Osteoblast (primary cell): ENCODE measurements at regions not wholly inside any gene's neighbourhood (a gene's known extent, or its start where the extent isn't known, plus 50 kb on each side); places are given as distances from the start of the nearest gene placed in this dataset.

ENCODE experiments used
- DNase-seq: peaks from one replicate; pipeline ENCODE4 v3.0.0; 2011; ENCODE audit warnings: low spot score, mixed read lengths; ENCODE audit not compliant: insufficient read length; ENCODE audit errors: missing footprints
- H2AFZ ChIP-seq: 2 replicates; pipeline ENCODE4 v1.6.0; 2011; ENCODE audit warnings: mild to moderate bottlenecking, low read length
- H3K27ac ChIP-seq: 2 replicates; pipeline ENCODE4 v1.5.1; 2011; ENCODE audit warnings: mild to moderate bottlenecking, low read depth, low read length, moderate library complexity
- H3K27me3 ChIP-seq: 2 replicates; pipeline ENCODE4 v1.6.0; 2012; ENCODE audit warnings: mild to moderate bottlenecking, control low read depth, inconsistent platforms, low read length, moderate library complexity; ENCODE audit not compliant: insufficient read depth
- H3K36me3 ChIP-seq: 2 replicates; pipeline ENCODE4 v1.5.1; 2011; ENCODE audit warnings: mild to moderate bottlenecking, low read length, control low read depth, moderate library complexity; ENCODE audit not compliant: insufficient read depth
- H3K4me1 ChIP-seq: 2 replicates; pipeline ENCODE4 v1.5.1; 2011; ENCODE audit warnings: mild to moderate bottlenecking, low read length, control low read depth, moderate library complexity; ENCODE audit not compliant: insufficient read depth
- H3K4me2 ChIP-seq: 2 replicates; pipeline ENCODE4 v1.6.0; 2011; ENCODE audit warnings: mild to moderate bottlenecking, low read length; ENCODE audit not compliant: insufficient read depth
- H3K4me3 ChIP-seq: fragments of 200-600 bp; sonication (generic); 3 replicates; pipeline ENCODE4 v1.5.1; 2012; ENCODE audit warnings: mild to moderate bottlenecking, low read length, inconsistent platforms; ENCODE audit not compliant: insufficient read depth
- H3K79me2 ChIP-seq: 2 replicates; pipeline ENCODE4 v1.6.0; 2012; ENCODE audit warnings: mild to moderate bottlenecking, low read length, control low read depth, inconsistent platforms; ENCODE audit not compliant: insufficient read depth
- H3K9me3 ChIP-seq: 2 replicates; pipeline ENCODE4 v1.5.1; 2011; ENCODE audit warnings: low read depth, low read length, control low read depth
- H4K20me1 ChIP-seq: 2 replicates; pipeline ENCODE4 v1.6.0; 2012; ENCODE audit warnings: mild to moderate bottlenecking, low read length, control low read depth; ENCODE audit not compliant: insufficient read depth
- CTCF ChIP-seq: IDR thresholded peaks from 2 replicates; pipeline ENCODE4 v1.5.1; 2011; ENCODE audit warnings: mild to moderate bottlenecking, low read depth, low read length, moderate library complexity; ENCODE audit errors: extremely low read depth

GRCh38 chr17:73787076-73788059 lies 143.1 kb upstream of the SDK2 start:
- Histone ChIP-seq H2AFZ (no peak overlapping the region), H4K20me1 (no peaks in the 10 kb centered on the region), H3K9me3 (no peaks in the 10 kb centered on the region), H3K4me2 (no peak overlapping the region), H3K79me2 (no peaks in the 10 kb centered on the region), H3K4me1 (no peaks in the 10 kb centered on the region), H3K27ac (no peak overlapping the region), H3K27me3 (peaks cover 32% of the 10 kb centered on the region), H3K4me3 (no peak overlapping the region), H3K36me3 (no peaks in the 10 kb centered on the region)
- DNase-seq, result no peak
- TF ChIP-seq CTCF, result no peak

- no peaks in the 10 kb centered on the region for H3K9me3 ChIP-seq
- H3K4me2 ChIP-seq, result no peak overlapping the region
- no peaks in the 10 kb centered on the region for H3K79me2 ChIP-seq
- H3K27ac ChIP-seq, result no peak overlapping the region
- H3K36me3 ChIP-seq, result no peaks in the 10 kb centered on the region
- H3K4me1 ChIP-seq, result no peaks in the 10 kb centered on the region
- no peaks in the 10 kb centered on the region for H4K20me1 ChIP-seq
- H3K4me3 ChIP-seq, result no peak overlapping the region
- H3K27me3 ChIP-seq, result peaks cover 32% of the 10 kb centered on the region
- no peak for TF ChIP-seq CTCF
- DNase-seq, result no peak
- no peak overlapping the region for H2AFZ ChIP-seq
Observed at GRCh38 chr17:73788111-73788510, 143.9 kb upstream of the SDK2 start.

GRCh38 chr17:73791121-73791520 lies 146.9 kb upstream of the SDK2 start:
- no peaks in the 10 kb centered on the region for H4K20me1 ChIP-seq

More at GRCh38 chr17:73791121-73791520, 146.9 kb upstream of the SDK2 start:
- Histone ChIP-seq H2AFZ (no peak overlapping the region), H3K9me3 (no peaks in the 10 kb centered on the region), H3K4me2 (no peak overlapping the region), H3K27ac (no peak overlapping the region), H3K79me2 (no peaks in the 10 kb centered on the region), H3K4me3 (no peak overlapping the region), H3K36me3 (no peaks in the 10 kb centered on the region), H3K27me3 (peaks cover 31% of the 10 kb centered on the region), H3K4me1 (no peaks in the 10 kb centered on the region)
- DNase-seq, result no peak
- no peak for TF ChIP-seq CTCF
